ENCODE measurements at regions not wholly inside any gene's neighbourhood (a gene's known extent, or its start where the extent isn't known, plus 50 kb on each side); places are given as distances from the start of the nearest gene placed in this dataset.

GRCh38 chr3:197364410-197365071 lies 66.1 kb upstream of the DLG1 start (continued):
- TF ChIP-seq, protein P1, sequence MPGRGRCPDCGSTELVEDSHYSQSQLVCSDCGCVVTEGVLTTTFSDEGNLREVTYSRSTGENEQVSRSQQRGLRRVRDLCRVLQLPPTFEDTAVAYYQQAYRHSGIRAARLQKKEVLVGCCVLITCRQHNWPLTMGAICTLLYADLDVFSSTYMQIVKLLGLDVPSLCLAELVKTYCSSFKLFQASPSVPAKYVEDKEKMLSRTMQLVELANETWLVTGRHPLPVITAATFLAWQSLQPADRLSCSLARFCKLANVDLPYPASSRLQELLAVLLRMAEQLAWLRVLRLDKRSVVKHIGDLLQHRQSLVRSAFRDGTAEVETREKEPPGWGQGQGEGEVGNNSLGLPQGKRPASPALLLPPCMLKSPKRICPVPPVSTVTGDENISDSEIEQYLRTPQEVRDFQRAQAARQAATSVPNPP (CRISPR knock-in tag; IDR thresholded peaks at IDR 0.05) = no peak
- no peak for TF ChIP-seq HNRNPUL1 (IDR thresholded peaks at IDR 0.05; ENCODE audit: low read depth, low read length)
- no peak for TF ChIP-seq CCAR2 (optimal IDR thresholded peaks at IDR 0.05; ENCODE audit: low read depth, low read length)
- no peak for TF ChIP-seq RFX3 (CRISPR knock-in tag; IDR thresholded peaks at IDR 0.05)
- TF ChIP-seq ATM (IDR thresholded peaks at IDR 0.05; ENCODE audit: borderline replicate concordance) = no peak
- 0 out of 2 replicates have a peak, but pooled peaks have one; percentile 72 for TF ChIP-seq ZBTB7B (CRISPR knock-in tag; IDR thresholded peaks at IDR 0.05)
- TF ChIP-seq ZFP36L1 (CRISPR knock-in tag; IDR thresholded peaks at IDR 0.05) = no peak
- TF ChIP-seq POLR2G (IDR thresholded peaks at IDR 0.05; ENCODE audit: low read depth, low read length) = no peak
- TF ChIP-seq ZNF44 (CRISPR knock-in tag; IDR thresholded peaks at IDR 0.05) = no peak
- TF ChIP-seq ZC3H13 (CRISPR knock-in tag; IDR thresholded peaks at IDR 0.05) = no peak
- no peak for TF ChIP-seq KAT7 (CRISPR knock-in tag; IDR thresholded peaks at IDR 0.05; ENCODE audit: borderline replicate concordance)
- no peak for TF ChIP-seq SCMH1 (CRISPR knock-in tag; IDR thresholded peaks at IDR 0.05; ENCODE audit: borderline replicate concordance)
- TF ChIP-seq ZMYM4 (CRISPR knock-in tag; IDR thresholded peaks at IDR 0.05) = 0 out of 2 replicates have a peak, but pooled peaks have one; percentile 27
- TF ChIP-seq JUND (CRISPR knock-in tag; IDR thresholded peaks at IDR 0.05) = no peak
- no peak for TF ChIP-seq ZNF451 (CRISPR knock-in tag; IDR thresholded peaks at IDR 0.05)
- TF ChIP-seq SIX4 (CRISPR knock-in tag; IDR thresholded peaks at IDR 0.05) = no peak
- TF ChIP-seq ZNF354B (CRISPR knock-in tag; IDR thresholded peaks at IDR 0.05) = no peak
- TF ChIP-seq ZNF713 (CRISPR knock-in tag; IDR thresholded peaks at IDR 0.05) = no peak
- TF ChIP-seq ZNF720 (CRISPR knock-in tag; IDR thresholded peaks at IDR 0.05) = no peak
- 0 out of 2 replicates have a peak, but pooled peaks have one; percentile 41 for TF ChIP-seq ZNF788 (CRISPR knock-in tag; IDR thresholded peaks at IDR 0.05; ENCODE audit: borderline replicate concordance)
- TF ChIP-seq MYPOP (CRISPR knock-in tag; IDR thresholded peaks at IDR 0.05) = no peak
- TF ChIP-seq GATAD2A (CRISPR knock-in tag; IDR thresholded peaks at IDR 0.05) = peak; percentile 76
- TF ChIP-seq SNRNP70 (IDR thresholded peaks at IDR 0.05; ENCODE audit: low read depth, low read length) = no peak
- no peak for TF ChIP-seq POGZ (CRISPR knock-in tag; IDR thresholded peaks at IDR 0.05)
- TF ChIP-seq MED1 (CRISPR knock-in tag; IDR thresholded peaks at IDR 0.05) = peak; percentile 33
- peak; percentile 63; the same call in 1 of the 2 replicates for TF ChIP-seq SOX5 (CRISPR knock-in tag; IDR thresholded peaks at IDR 0.05; ENCODE audit: borderline replicate concordance)
- 0 out of 2 replicates have a peak, but pooled peaks have one; percentile 56 for TF ChIP-seq ZNF543 (CRISPR knock-in tag; IDR thresholded peaks at IDR 0.05)
- TF ChIP-seq, protein P2, sequence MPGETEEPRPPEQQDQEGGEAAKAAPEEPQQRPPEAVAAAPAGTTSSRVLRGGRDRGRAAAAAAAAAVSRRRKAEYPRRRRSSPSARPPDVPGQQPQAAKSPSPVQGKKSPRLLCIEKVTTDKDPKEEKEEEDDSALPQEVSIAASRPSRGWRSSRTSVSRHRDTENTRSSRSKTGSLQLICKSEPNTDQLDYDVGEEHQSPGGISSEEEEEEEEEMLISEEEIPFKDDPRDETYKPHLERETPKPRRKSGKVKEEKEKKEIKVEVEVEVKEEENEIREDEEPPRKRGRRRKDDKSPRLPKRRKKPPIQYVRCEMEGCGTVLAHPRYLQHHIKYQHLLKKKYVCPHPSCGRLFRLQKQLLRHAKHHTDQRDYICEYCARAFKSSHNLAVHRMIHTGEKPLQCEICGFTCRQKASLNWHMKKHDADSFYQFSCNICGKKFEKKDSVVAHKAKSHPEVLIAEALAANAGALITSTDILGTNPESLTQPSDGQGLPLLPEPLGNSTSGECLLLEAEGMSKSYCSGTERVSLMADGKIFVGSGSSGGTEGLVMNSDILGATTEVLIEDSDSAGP (CRISPR knock-in tag; IDR thresholded peaks at IDR 0.05; ENCODE audit: borderline replicate concordance) = peak; percentile 45; the same call in 1 of the 2 replicates
- TF ChIP-seq PITX1 (CRISPR knock-in tag; IDR thresholded peaks at IDR 0.05) = peak; percentile 67; the same call in 1 of the 2 replicates
- no peak for TF ChIP-seq MYNN (CRISPR knock-in tag; IDR thresholded peaks at IDR 0.05; ENCODE audit: low read depth)
- TF ChIP-seq ZNF292 (CRISPR knock-in tag; IDR thresholded peaks at IDR 0.05; ENCODE audit: borderline replicate concordance, low read depth) = peak; percentile 86

All from HepG2 (cell line).